Keratinocyte (primary cell): ENCODE measurements at regions not wholly inside any gene's neighbourhood (a gene's known extent, or its start where the extent isn't known, plus 50 kb on each side); places are given as distances from the start of the nearest gene placed in this dataset.

Source experiments
- EZH2 ChIP-seq: IDR thresholded peaks from one replicate; pipeline ENCODE4 v1.6.1; 2012; ENCODE audit warnings: inconsistent platforms, mild to moderate bottlenecking, low read length, moderate library complexity
- TF ChIP-seq, protein P1 (sequence below), 3 experiments: IDR thresholded peaks in 1 of 3; conservative IDR thresholded peaks in 1 of 3; optimal IDR thresholded peaks in 1 of 3; 2 replicates in 2 of 3; 3 replicates in 1 of 3; pipeline versions ENCODE3 to v1.5.1; 2011; ENCODE audit warnings: low read length in 3 of 3, mild to moderate bottlenecking in 3 of 3, moderate library complexity in 2 of 3, control low read depth in 1 of 3, inconsistent platforms in 1 of 3; ENCODE audit not compliant: insufficient read depth in 2 of 3; ENCODE audit errors: extremely low read depth in 1 of 3

GRCh38 chr22:49457146-49457545 lies 370.5 kb downstream of the BRD1 start:
- TF ChIP-seq, protein P1, sequence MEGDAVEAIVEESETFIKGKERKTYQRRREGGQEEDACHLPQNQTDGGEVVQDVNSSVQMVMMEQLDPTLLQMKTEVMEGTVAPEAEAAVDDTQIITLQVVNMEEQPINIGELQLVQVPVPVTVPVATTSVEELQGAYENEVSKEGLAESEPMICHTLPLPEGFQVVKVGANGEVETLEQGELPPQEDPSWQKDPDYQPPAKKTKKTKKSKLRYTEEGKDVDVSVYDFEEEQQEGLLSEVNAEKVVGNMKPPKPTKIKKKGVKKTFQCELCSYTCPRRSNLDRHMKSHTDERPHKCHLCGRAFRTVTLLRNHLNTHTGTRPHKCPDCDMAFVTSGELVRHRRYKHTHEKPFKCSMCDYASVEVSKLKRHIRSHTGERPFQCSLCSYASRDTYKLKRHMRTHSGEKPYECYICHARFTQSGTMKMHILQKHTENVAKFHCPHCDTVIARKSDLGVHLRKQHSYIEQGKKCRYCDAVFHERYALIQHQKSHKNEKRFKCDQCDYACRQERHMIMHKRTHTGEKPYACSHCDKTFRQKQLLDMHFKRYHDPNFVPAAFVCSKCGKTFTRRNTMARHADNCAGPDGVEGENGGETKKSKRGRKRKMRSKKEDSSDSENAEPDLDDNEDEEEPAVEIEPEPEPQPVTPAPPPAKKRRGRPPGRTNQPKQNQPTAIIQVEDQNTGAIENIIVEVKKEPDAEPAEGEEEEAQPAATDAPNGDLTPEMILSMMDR (optimal IDR thresholded peaks at IDR 0.05 in 1 of 3, IDR thresholded peaks at IDR 0.05 in 1 of 3, conservative IDR thresholded peaks at IDR 0.05 in 1 of 3; ENCODE audit: extremely low read depth in 1 of 3, insufficient read depth in 2 of 3, low read length in 3 of 3) = no peak
- TF ChIP-seq EZH2 = no peak
